GM03348 (cell line): ENCODE measurements at regions not wholly inside any gene's neighbourhood (a gene's known extent, or its start where the extent isn't known, plus 50 kb on each side); places are given as distances from the start of the nearest gene placed in this dataset.

Experiments used
- DNase-seq: peaks from one replicate; pipeline ENCODE4 v3.0.0; 2012; ENCODE audit warnings: low spot score

- DNase-seq, result peak; percentile 16
These were observed 71.3 kb upstream of the NRXN1 start for GRCh38 chr2:51103205-51103604.

GRCh38 chr2:51093016-51093415, 61.1 kb upstream of the NRXN1 start:
- DNase-seq, result no peak

GRCh38 chr2:51085420-51086068, 53.6 kb upstream of the NRXN1 start:
- DNase-seq, result no peak

GRCh38 chr2:51084750-51085149, 52.8 kb upstream of the NRXN1 start:
- no peak for DNase-seq
